Endothelial cell of umbilical vein (primary cell): ENCODE measurements at regions not wholly inside any gene's neighbourhood (a gene's known extent, or its start where the extent isn't known, plus 50 kb on each side); places are given as distances from the start of the nearest gene placed in this dataset.

ENCODE experiments used
- BruUV-seq: library from RNA; stranded (reverse); fragments of 400-500 nt; replicated peaks from 2 replicates; lab custom pipeline; 2021; lab: Mats Ljungman, UMichigan
- CTCF ChIA-PET: fragments of 300-600, 350-600 bp; sonication (Branson Sonifier 250); formaldehyde crosslinking; loops from one replicate; lab custom pipeline; 2021; ENCODE audit warnings: antibody characterized with exemption, inconsistent platforms; lab: Charles Lee
- POLR2A ChIA-PET: fragments of 300-600, 350-600 bp; sonication (Branson Sonifier 250); formaldehyde crosslinking; loops from one replicate; lab custom pipeline; 2021; ENCODE audit warnings: antibody characterized with exemption, inconsistent platforms; lab: Charles Lee
- DNase-seq: peaks from one replicate; pipeline ENCODE4 v3.0.0-alpha.2; 2011; ENCODE audit warnings: low read depth, low spot score
- FAIRE-seq: peaks from 2 replicates; lab custom pipeline; 2011; peaks lifted over from hg19 to GRCh38; lab: Jason Lieb, UNC
- H2AFZ ChIP-seq: 2 replicates; pipeline ENCODE4 v1.6.0; 2012; ENCODE audit warnings: low read depth, low read length, control low read depth, inconsistent platforms
- H3K27ac ChIP-seq: 2 replicates; pipeline ENCODE4 v1.5.1; 2011; ENCODE audit warnings: low read depth, mild to moderate bottlenecking, control low read depth, low read length, moderate library complexity; ENCODE audit not compliant: insufficient read depth
- H3K27me3 ChIP-seq, 2 experiments: 2 replicates each; pipeline versions ENCODE4 v1.6.0 to v1.6.1; 2011; ENCODE audit warnings: low read length in 2 of 2, mixed read lengths in 1 of 2; ENCODE audit not compliant: control insufficient read depth in 2 of 2, insufficient read depth in 2 of 2
- H3K36me3 ChIP-seq, 2 experiments: 2 replicates in 1 of 2; 3 replicates in 1 of 2; pipeline ENCODE4 v1.5.1; 2011; ENCODE audit warnings: low read length in 2 of 2, mild to moderate bottlenecking in 1 of 2, moderate library complexity in 1 of 2; ENCODE audit not compliant: control insufficient read depth in 2 of 2, insufficient read depth in 2 of 2; ENCODE audit errors: extremely low read depth in 1 of 2
- H3K4me1 ChIP-seq: 3 replicates; pipeline ENCODE4 v1.5.1; 2011; ENCODE audit warnings: mild to moderate bottlenecking, low read length; ENCODE audit not compliant: control insufficient read depth, insufficient read depth; ENCODE audit errors: extremely low read depth
- H3K4me2 ChIP-seq: 2 replicates; pipeline ENCODE4 v1.6.1; 2011; ENCODE audit warnings: low read length, control low read depth, mixed read lengths; ENCODE audit not compliant: insufficient read depth
- H3K4me3 ChIP-seq, 3 experiments: fragments of 200-600 bp in 1 of 3; sonication (generic), shearing (Covaris generic) in 1 of 3; replicated peaks in 1 of 3; 2 replicates each; pipeline ENCODE4 v1.5.1; 2011 to 2016; ENCODE audit warnings: control low read depth in 3 of 3, low read length in 3 of 3, mild to moderate bottlenecking in 2 of 3, inconsistent platforms in 1 of 3, low read depth in 1 of 3, moderate library complexity in 1 of 3; ENCODE audit not compliant: insufficient read depth in 1 of 3
- H3K79me2 ChIP-seq: 2 replicates; pipeline ENCODE4 v1.6.0; 2012; ENCODE audit warnings: low read length, inconsistent platforms; ENCODE audit not compliant: control insufficient read depth, insufficient read depth
- H3K9ac ChIP-seq: replicated peaks from 2 replicates; pipeline ENCODE3; 2011; ENCODE audit warnings: low read length, control low read depth; ENCODE audit not compliant: insufficient read depth; ENCODE audit errors: extremely low read depth
- H3K9me1 ChIP-seq: replicated peaks from 3 replicates; pipeline ENCODE4 v1.6.0; 2011; ENCODE audit warnings: mild to moderate bottlenecking, low read length; ENCODE audit not compliant: control insufficient read depth, insufficient read depth; ENCODE audit errors: extremely low read depth
- H3K9me3 ChIP-seq: replicated peaks from 2 replicates; pipeline ENCODE4 v1.5.1; 2012; ENCODE audit warnings: low read length, inconsistent platforms; ENCODE audit not compliant: control insufficient read depth, insufficient read depth
- H4K20me1 ChIP-seq: replicated peaks from 2 replicates; pipeline ENCODE3; 2011; ENCODE audit warnings: mild to moderate bottlenecking, low read length; ENCODE audit not compliant: control insufficient read depth, insufficient read depth; ENCODE audit errors: extremely low read depth
- EZH2 ChIP-seq: IDR thresholded peaks from 2 replicates; pipeline ENCODE4 v1.6.1; 2012; ENCODE audit warnings: borderline replicate concordance, low read depth, mild to moderate bottlenecking, moderate library complexity, low read length, inconsistent platforms; ENCODE audit not compliant: severe bottlenecking
- FOS ChIP-seq: IDR thresholded peaks from 2 replicates; pipeline ENCODE4 v1.6.1; 2011; ENCODE audit warnings: mild to moderate bottlenecking, low read length, moderate library complexity, borderline replicate concordance; ENCODE audit not compliant: insufficient read depth
- GATA2 ChIP-seq: IDR thresholded peaks from 2 replicates; pipeline ENCODE4 v1.7.0; 2011; ENCODE audit warnings: low read depth, mild to moderate bottlenecking, moderate library complexity, mixed read lengths, low read length; ENCODE audit not compliant: insufficient read length, insufficient read depth
- JUN ChIP-seq: IDR thresholded peaks from 2 replicates; pipeline ENCODE4 v1.6.1; 2011; ENCODE audit warnings: borderline replicate concordance, low read depth; ENCODE audit not compliant: insufficient read length, insufficient read depth
- MAX ChIP-seq: IDR thresholded peaks from 2 replicates; pipeline ENCODE4 v1.6.1; 2011; ENCODE audit not compliant: insufficient read depth, insufficient read length
- MYC ChIP-seq: IDR thresholded peaks from one replicate; pipeline ENCODE4 v1.6.1; 2011; ENCODE audit warnings: mild to moderate bottlenecking, low read depth, low read length
- POLR2A ChIP-seq: IDR thresholded peaks from 2 replicates; pipeline ENCODE4 v1.6.1; 2012; ENCODE audit warnings: low read depth, mild to moderate bottlenecking, control low read depth, low read length
- POLR2AphosphoS5 ChIP-seq: IDR thresholded peaks from 2 replicates; pipeline ENCODE4 v1.6.1; 2012; ENCODE audit warnings: low read depth, mild to moderate bottlenecking, control low read depth, low read length, moderate library complexity; ENCODE audit not compliant: insufficient read depth
- dilution Hi-C: fragments of 300-500 bp; cut with MboI; formaldehyde crosslinking; loops from one replicate; pipeline ENCODE4 v1.15.0; 2019; ENCODE audit warnings: low sequenced_read_pairs; ENCODE audit not compliant: extremely low pct_ligation_motif_present
- intact Hi-C: fragments of 100-400 bp; cut with micrococcal nuclease; formaldehyde crosslinking; loops from one replicate; pipeline ENCODE4 v1.10.0; 2022

GRCh38 chr4:120277391-120277790 lies 210.7 kb upstream of the MAD2L1 start:
- POLR2A ChIA-PET: no interaction called here

GRCh38 chr4:120266602-120267001 lies 200.0 kb upstream of the MAD2L1 start:
- DNase-seq: no peak
- no peaks in the 10 kb centered on the region for H4K20me1 ChIP-seq
- no peaks in the 10 kb centered on the region for H3K9me1 ChIP-seq
- H3K36me3 ChIP-seq: no peaks in the 10 kb centered on the region
- H3K4me3 ChIP-seq: no peak overlapping the region
- H3K27me3 ChIP-seq: no peaks in the 10 kb centered on the region
- H3K9ac ChIP-seq: no peak overlapping the region
- CTCF ChIA-PET: no interaction called here
- intact Hi-C loops (no loop called here), dilution Hi-C loops (no loop called here)
- no peak overlapping the region for H3K27ac ChIP-seq
- H3K79me2 ChIP-seq: no peaks in the 10 kb centered on the region
- no TSS peak for BruUV-seq
- POLR2A ChIA-PET: no interaction called here
- FAIRE-seq: no peak
- TF ChIP-seq GATA2 (no peak), EZH2 (no peak), POLR2AphosphoS5 (no peak), JUN (no peak), POLR2A (no peak), MYC (no peak), MAX (no peak), FOS (no peak)
- H2AFZ ChIP-seq: no peak overlapping the region
- no peaks in the 10 kb centered on the region for H3K9me3 ChIP-seq
- H3K4me2 ChIP-seq: no peak overlapping the region
- no peaks in the 10 kb centered on the region for H3K4me1 ChIP-seq

More at GRCh38 chr4:120277391-120277790, 210.7 kb upstream of the MAD2L1 start:
- CTCF ChIA-PET: no interaction called here
- no peak overlapping the region for H3K4me3 ChIP-seq
- H3K9me3 ChIP-seq: no peaks in the 10 kb centered on the region
- H2AFZ ChIP-seq: no peak overlapping the region
- no peaks in the 10 kb centered on the region for H3K36me3 ChIP-seq
- H3K27me3 ChIP-seq: no peaks in the 10 kb centered on the region
- no peak overlapping the region for H3K9ac ChIP-seq
- BruUV-seq: no TSS peak
- H3K4me1 ChIP-seq: no peaks in the 10 kb centered on the region
- dilution Hi-C loops: no loop called here
- H3K4me2 ChIP-seq: no peak overlapping the region
- TF ChIP-seq JUN (no peak), EZH2 (no peak), GATA2 (no peak), FOS (no peak), POLR2A (no peak), MAX (no peak)
- no peaks in the 10 kb centered on the region for H4K20me1 ChIP-seq
- DNase-seq (no peak), FAIRE-seq (no peak)
- no peak overlapping the region for H3K27ac ChIP-seq
- no peaks in the 10 kb centered on the region for H3K79me2 ChIP-seq
- intact Hi-C loops: no loop called here
- H3K9me1 ChIP-seq: no peaks in the 10 kb centered on the region
